GM18508 (cell line): ENCODE measurements at regions not wholly inside any gene's neighbourhood (a gene's known extent, or its start where the extent isn't known, plus 50 kb on each side); places are given as distances from the start of the nearest gene placed in this dataset.

Experiments used
- ATAC-seq: cut with Tn5 transposase; IDR thresholded peaks from one replicate; pipeline ENCODE4 v1.9.1; 2021; ENCODE audit warnings: moderate number of reproducible peaks; ENCODE audit not compliant: insufficient read depth, unreplicated experiment

GRCh38 chr4:124904723-124905388 lies 192.3 kb upstream of the ANKRD50 start:
- ATAC-seq, result no peak

GRCh38 chr4:124903995-124904722 lies 191.6 kb upstream of the ANKRD50 start:
- no peak for ATAC-seq

GRCh38 chr4:124902001-124902515 lies 189.5 kb upstream of the ANKRD50 start:
- ATAC-seq, result no peak

- no peak for ATAC-seq
These were observed 187.5 kb upstream of the ANKRD50 start for GRCh38 chr4:124899997-124900396.

- no peak for ATAC-seq
These were observed 178.0 kb upstream of the ANKRD50 start for GRCh38 chr4:124890522-124890921.

GRCh38 chr4:124887739-124888138 lies 175.2 kb upstream of the ANKRD50 start:
- ATAC-seq, result no peak

GRCh38 chr4:124884316-124884715 lies 171.8 kb upstream of the ANKRD50 start:
- no peak for ATAC-seq

- no peak for ATAC-seq
These were observed 171.1 kb upstream of the ANKRD50 start for GRCh38 chr4:124883632-124884031.

- ATAC-seq, result no peak
These were observed 166.7 kb upstream of the ANKRD50 start for GRCh38 chr4:124879195-124879594.

GRCh38 chr4:124874172-124874450 lies 161.6 kb upstream of the ANKRD50 start:
- no peak for ATAC-seq

- ATAC-seq, result no peak
These were observed 161.0 kb upstream of the ANKRD50 start for GRCh38 chr4:124873361-124874171.

GRCh38 chr4:124872659-124873058 lies 160.1 kb upstream of the ANKRD50 start:
- no peak for ATAC-seq

- no peak for ATAC-seq
These were observed 157.5 kb upstream of the ANKRD50 start for GRCh38 chr4:124869961-124870495.

GRCh38 chr4:124868495-124868894 lies 156.0 kb upstream of the ANKRD50 start:
- no peak for ATAC-seq

- no peak for ATAC-seq
These were observed 155.0 kb upstream of the ANKRD50 start for GRCh38 chr4:124867536-124867935.

GRCh38 chr4:124866301-124866700 lies 153.8 kb upstream of the ANKRD50 start:
- no peak for ATAC-seq

GRCh38 chr4:124863040-124863545 lies 150.6 kb upstream of the ANKRD50 start:
- no peak for ATAC-seq

GRCh38 chr4:124862261-124862660 lies 149.7 kb upstream of the ANKRD50 start:
- ATAC-seq, result no peak

- no peak for ATAC-seq
These were observed 149.2 kb upstream of the ANKRD50 start for GRCh38 chr4:124861761-124862160.

- ATAC-seq, result peak; percentile 56
These were observed 142.4 kb upstream of the ANKRD50 start for GRCh38 chr4:124854968-124855367.

- no peak for ATAC-seq
These were observed 139.2 kb upstream of the ANKRD50 start for GRCh38 chr4:124851741-124852140.
